Panc1 (cell line): ENCODE measurements at regions not wholly inside any gene's neighbourhood (a gene's known extent, or its start where the extent isn't known, plus 50 kb on each side); places are given as distances from the start of the nearest gene placed in this dataset.

Experiments used
- CTCF ChIP-seq: fragments of 450-650 bp; IDR thresholded peaks from 2 replicates; pipeline ENCODE4 v1.5.1; 2017; ENCODE audit warnings: mild to moderate bottlenecking
- POLR2AphosphoS5 ChIP-seq: IDR thresholded peaks from 2 replicates; pipeline ENCODE4 v1.6.1; 2012; ENCODE audit warnings: mild to moderate bottlenecking, low read depth, low read length, moderate library complexity

GRCh38 chr1:72851597-72851996, 569.3 kb upstream of the NEGR1 start:
- TF ChIP-seq POLR2AphosphoS5 (no peak), CTCF (no peak)
